ENCODE measurements at regions not wholly inside any gene's neighbourhood (a gene's known extent, or its start where the extent isn't known, plus 50 kb on each side); places are given as distances from the start of the nearest gene placed in this dataset.

GRCh38 chr20:24720957-24721356 is 228.1 kb upstream of the CST7 start:
- TF ChIP-seq, protein P1, sequence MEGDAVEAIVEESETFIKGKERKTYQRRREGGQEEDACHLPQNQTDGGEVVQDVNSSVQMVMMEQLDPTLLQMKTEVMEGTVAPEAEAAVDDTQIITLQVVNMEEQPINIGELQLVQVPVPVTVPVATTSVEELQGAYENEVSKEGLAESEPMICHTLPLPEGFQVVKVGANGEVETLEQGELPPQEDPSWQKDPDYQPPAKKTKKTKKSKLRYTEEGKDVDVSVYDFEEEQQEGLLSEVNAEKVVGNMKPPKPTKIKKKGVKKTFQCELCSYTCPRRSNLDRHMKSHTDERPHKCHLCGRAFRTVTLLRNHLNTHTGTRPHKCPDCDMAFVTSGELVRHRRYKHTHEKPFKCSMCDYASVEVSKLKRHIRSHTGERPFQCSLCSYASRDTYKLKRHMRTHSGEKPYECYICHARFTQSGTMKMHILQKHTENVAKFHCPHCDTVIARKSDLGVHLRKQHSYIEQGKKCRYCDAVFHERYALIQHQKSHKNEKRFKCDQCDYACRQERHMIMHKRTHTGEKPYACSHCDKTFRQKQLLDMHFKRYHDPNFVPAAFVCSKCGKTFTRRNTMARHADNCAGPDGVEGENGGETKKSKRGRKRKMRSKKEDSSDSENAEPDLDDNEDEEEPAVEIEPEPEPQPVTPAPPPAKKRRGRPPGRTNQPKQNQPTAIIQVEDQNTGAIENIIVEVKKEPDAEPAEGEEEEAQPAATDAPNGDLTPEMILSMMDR (IDR thresholded peaks at IDR 0.05; ENCODE audit: low read depth, low read length, poor library complexity, severe bottlenecking) = no peak
- no peak for TF ChIP-seq EZH2phosphoT487 (IDR thresholded peaks at IDR 0.05; ENCODE audit: borderline replicate concordance, low read length)

All from DOHH2 (cell line).